IMR-90 (cell line): ENCODE measurements at regions not wholly inside any gene's neighbourhood (a gene's known extent, or its start where the extent isn't known, plus 50 kb on each side); places are given as distances from the start of the nearest gene placed in this dataset.
A peak's percentile ranks its signal among the peaks of the same experiment; 100 is the strongest.

ENCODE experiments used
- ATAC-seq: fragments of 200-7000 bp; cut with Tn5 transposase; 2 replicates; pipeline ENCODE4 v1.9.1; 2020; ENCODE audit warnings: low read depth, mild to moderate bottlenecking, moderate library complexity
- BruUV-seq: library from RNA; stranded (reverse); fragments of 400-500 nt; replicated peaks from 2 replicates; lab custom pipeline; 2021; lab: Mats Ljungman, UMichigan
- CTCF ChIA-PET: fragments of 300-600 bp; formaldehyde crosslinking; extraction: SDS; loops from one replicate; lab custom pipeline; 2021; ENCODE audit warnings: antibody characterized with exemption; lab: Yijun Ruan, JAX
- POLR2A ChIA-PET: fragments of 300-600 bp; sonication (Branson Sonifier 250); formaldehyde crosslinking; loops from one replicate; lab custom pipeline; 2022; ENCODE audit warnings: antibody characterized with exemption; ENCODE audit not compliant: unreplicated experiment; lab: Charles Lee
- DNase-seq: peaks from one replicate; pipeline ENCODE4 v3.0.0; 2013
- H2AFZ ChIP-seq: replicated peaks from 2 replicates; pipeline ENCODE3; 2013; ENCODE audit warnings: low read length, mild to moderate bottlenecking; ENCODE audit not compliant: poor library complexity
- H2AK5ac ChIP-seq: 2 replicates; pipeline ENCODE4 v1.6.1; 2013; ENCODE audit warnings: low read depth, low read length, inconsistent platforms
- H2AK9ac ChIP-seq: replicated peaks from 2 replicates; pipeline ENCODE3; 2013; ENCODE audit warnings: mild to moderate bottlenecking, low read depth, low read length, moderate library complexity; ENCODE audit not compliant: poor library complexity
- H2BK120ac ChIP-seq: 2 replicates; pipeline ENCODE4 v1.6.1; 2013; ENCODE audit warnings: low read depth, low read length, inconsistent platforms
- H2BK15ac ChIP-seq: 3 replicates; pipeline ENCODE4 v1.6.1; 2013; ENCODE audit warnings: low read depth, low read length, inconsistent platforms
- H2BK20ac ChIP-seq: 2 replicates; pipeline ENCODE4 v1.6.1; 2013; ENCODE audit warnings: low read depth, mild to moderate bottlenecking, inconsistent platforms, low read length, moderate library complexity
- H2BK5ac ChIP-seq: 2 replicates; pipeline ENCODE4 v1.6.1; 2013; ENCODE audit warnings: mild to moderate bottlenecking, low read depth, low read length, inconsistent platforms; ENCODE audit not compliant: poor library complexity, severe bottlenecking
- H3K14ac ChIP-seq: replicated peaks from 2 replicates; pipeline ENCODE4 v1.6.1; 2013; ENCODE audit warnings: low read depth, low read length, inconsistent platforms
- H3K18ac ChIP-seq: 2 replicates; pipeline ENCODE4 v1.6.1; 2013; ENCODE audit warnings: low read depth, low read length, control low read depth
- H3K23ac ChIP-seq: 2 replicates; pipeline ENCODE4 v1.6.1; 2013; ENCODE audit warnings: low read depth, low read length, inconsistent platforms
- H3K27ac ChIP-seq: 2 replicates; pipeline ENCODE4 v1.5.1; 2013; ENCODE audit warnings: mild to moderate bottlenecking, control low read depth, low read length; ENCODE audit not compliant: insufficient read depth
- H3K27me3 ChIP-seq: 2 replicates; pipeline ENCODE4 v1.6.1; 2013; ENCODE audit warnings: low read length; ENCODE audit not compliant: control insufficient read depth, insufficient read depth
- H3K36me3 ChIP-seq: 2 replicates; pipeline ENCODE4 v1.6.1; 2013; ENCODE audit warnings: low read length, mixed read lengths; ENCODE audit not compliant: control insufficient read depth, insufficient read depth
- H3K4ac ChIP-seq: 2 replicates; pipeline ENCODE4 v1.6.1; 2013; ENCODE audit warnings: low read depth, low read length, inconsistent platforms
- H3K4me1 ChIP-seq: 2 replicates; pipeline ENCODE4 v1.6.1; 2013; ENCODE audit warnings: low read length, mixed read lengths; ENCODE audit not compliant: control insufficient read depth, insufficient read depth
- H3K4me2 ChIP-seq: 2 replicates; pipeline ENCODE4 v1.6.1; 2013; ENCODE audit warnings: low read depth, mild to moderate bottlenecking, control low read depth, low read length, moderate library complexity
- H3K4me3 ChIP-seq: 2 replicates; pipeline ENCODE4 v1.5.1; 2013; ENCODE audit warnings: low read depth, mild to moderate bottlenecking, control low read depth, low read length, moderate library complexity; ENCODE audit not compliant: insufficient read depth
- H3K56ac ChIP-seq: 2 replicates; pipeline ENCODE4 v1.6.1; 2013; ENCODE audit warnings: low read length, inconsistent platforms; ENCODE audit not compliant: insufficient read depth; ENCODE audit errors: extremely low read depth
- H3K79me1 ChIP-seq, 2 experiments: 2 replicates each; pipeline ENCODE4 v1.6.1; 2013; ENCODE audit warnings: low read length in 2 of 2, inconsistent platforms in 1 of 2, low read depth in 1 of 2
- H3K9ac ChIP-seq: 2 replicates; pipeline ENCODE4 v1.6.1; 2013; ENCODE audit warnings: low read depth, low read length, control low read depth
- H3K9me1 ChIP-seq: 2 replicates; pipeline ENCODE4 v1.6.1; 2013; ENCODE audit warnings: low read length, inconsistent platforms; ENCODE audit not compliant: insufficient read depth
- H3K9me3 ChIP-seq: 2 replicates; pipeline ENCODE4 v1.6.1; 2013; ENCODE audit warnings: low read length; ENCODE audit not compliant: control insufficient read depth, insufficient read depth
- H4K20me1 ChIP-seq: 2 replicates; pipeline ENCODE4 v1.6.1; 2013; ENCODE audit warnings: low read length, inconsistent platforms; ENCODE audit not compliant: insufficient read depth
- H4K5ac ChIP-seq: 2 replicates; pipeline ENCODE4 v1.6.1; 2013; ENCODE audit warnings: mild to moderate bottlenecking, low read depth, low read length, control low read depth
- H4K8ac ChIP-seq, 2 experiments: 2 replicates each; pipeline ENCODE4 v1.6.1; 2013; ENCODE audit warnings: low read depth in 2 of 2, low read length in 2 of 2, control low read depth in 1 of 2, inconsistent platforms in 1 of 2
- H4K91ac ChIP-seq: 2 replicates; pipeline ENCODE4 v1.6.1; 2013; ENCODE audit warnings: low read depth, low read length, inconsistent platforms; ENCODE audit not compliant: insufficient read depth
- BHLHE40 ChIP-seq: fragments of 150-350 bp; IDR thresholded peaks from 2 replicates; pipeline ENCODE4 v1.6.1; 2016; ENCODE audit warnings: mild to moderate bottlenecking, low read depth, low read length
- CEBPB ChIP-seq: IDR thresholded peaks from 2 replicates; pipeline ENCODE4 v1.6.1; 2012; ENCODE audit warnings: low read depth, low read length, improper control_type of control experiment
- CHD1 ChIP-seq: IDR thresholded peaks from 2 replicates; pipeline ENCODE4 v1.6.1; 2012; ENCODE audit warnings: low read depth, low read length, improper control_type of control experiment
- CTCF ChIP-seq: conservative IDR thresholded peaks from 2 replicates; pipeline ENCODE4 v1.5.1; 2012; ENCODE audit warnings: mild to moderate bottlenecking, low read depth, low read length, improper control_type of control experiment
- ELK1 ChIP-seq: fragments of 150-350 bp; IDR thresholded peaks from 2 replicates; pipeline ENCODE4 v1.6.1; 2016; ENCODE audit warnings: low read depth, mild to moderate bottlenecking, low read length, moderate library complexity, borderline replicate concordance
- FOS ChIP-seq: fragments of 150-350 bp; IDR thresholded peaks from 2 replicates; pipeline ENCODE4 v1.6.1; 2016; ENCODE audit warnings: low read depth, low read length
- MAFK ChIP-seq: IDR thresholded peaks from 2 replicates; pipeline ENCODE4 v1.6.1; 2012; ENCODE audit warnings: low read depth, low read length, improper control_type of control experiment
- MAZ ChIP-seq: IDR thresholded peaks from 2 replicates; pipeline ENCODE4 v1.6.1; 2012; ENCODE audit warnings: low read depth, mild to moderate bottlenecking, low read length, improper control_type of control experiment, moderate library complexity, borderline replicate concordance
- MXI1 ChIP-seq: IDR thresholded peaks from 2 replicates; pipeline ENCODE4 v1.6.1; 2012; ENCODE audit warnings: low read depth, mild to moderate bottlenecking, low read length, moderate library complexity, borderline replicate concordance
- NFE2L2 ChIP-seq: fragments of 150-350 bp; IDR thresholded peaks from 2 replicates; pipeline ENCODE4 v1.6.1; 2016; ENCODE audit warnings: low read depth, mild to moderate bottlenecking, low read length
- POLR2A ChIP-seq: IDR thresholded peaks from 2 replicates; pipeline ENCODE4 v1.6.1; 2012; ENCODE audit warnings: mild to moderate bottlenecking, low read depth, low read length
- RAD21 ChIP-seq: IDR thresholded peaks from 2 replicates; pipeline ENCODE4 v1.6.1; 2012; ENCODE audit warnings: low read length, improper control_type of control experiment
- RCOR1 ChIP-seq: IDR thresholded peaks from 2 replicates; pipeline ENCODE4 v1.6.1; 2012; ENCODE audit warnings: mild to moderate bottlenecking, low read length, improper control_type of control experiment; ENCODE audit not compliant: insufficient replicate concordance
- RFX5 ChIP-seq: IDR thresholded peaks from 2 replicates; pipeline ENCODE4 v1.8.0; 2012; ENCODE audit warnings: low read depth, mild to moderate bottlenecking, low read length, moderate library complexity
- SMC3 ChIP-seq: fragments of 150-350 bp; IDR thresholded peaks from 2 replicates; pipeline ENCODE4 v1.6.1; 2016; ENCODE audit warnings: low read depth, mild to moderate bottlenecking, antibody characterized with exemption, low read length, moderate library complexity
- USF2 ChIP-seq: fragments of 150-350 bp; IDR thresholded peaks from 2 replicates; pipeline ENCODE4 v1.6.1; 2017; ENCODE audit warnings: mild to moderate bottlenecking, antibody characterized with exemption, low read length, low read depth
- whole genome bisulfite sequencing, 2 experiments: methylation state at CpG; one replicate each; pipeline versions ENCODE4 v1.1.5 to v1.1.7; 2013; ENCODE audit warnings: missing lambda C conversion rate in 2 of 2; ENCODE audit not compliant: insufficient read length in 1 of 2; ENCODE audit errors: extremely low coverage in 2 of 2; 5-methylcytosine and 5-hydroxymethylcytosine counted together
- dilution Hi-C: fragments of 300-500 bp; cut with HindIII; formaldehyde crosslinking; loops from one replicate; pipeline ENCODE4 v1.14.3; 2018; ENCODE audit warnings: low sequenced_read_pairs; ENCODE audit not compliant: unreplicated experiment
- in situ Hi-C: fragments of 300-500 bp; cut with MboI; formaldehyde crosslinking; loops from 3 replicates; pipeline ENCODE4 v1.14.3; 2019; ENCODE audit warnings: low sequenced_read_pairs, inconsistent platforms, mixed read lengths
- intact Hi-C: fragments of 100-400 bp; cut with micrococcal nuclease; formaldehyde crosslinking; loops from 2 replicates; pipeline ENCODE4 v1.10.0; 2022

- Histone ChIP-seq H3K4me2 (no peak overlapping the region), H3K79me1 (no peaks in the 10 kb centered on the region), H4K8ac (no peak overlapping the region), H4K20me1 (no peaks in the 10 kb centered on the region), H4K5ac (0 out of 2 replicates have a peak overlapping the region, but pooled peaks have one; percentile 12), H4K91ac (no peak overlapping the region; the same call in 1 of the 2 replicates), H3K9me1 (0 out of 2 replicates have a peak, but pooled peaks cover 4% of the 10 kb centered on the region), H3K27me3 (no peaks in the 10 kb centered on the region), H3K23ac (no peak overlapping the region), H2BK120ac (peak overlapping the region; percentile 32), H2AK5ac (no peak overlapping the region; the same call in 1 of the 2 replicates), H3K9me3 (no peaks in the 10 kb centered on the region), H3K27ac (no peak overlapping the region), H2BK5ac (no peak overlapping the region), H2AFZ (no peak overlapping the region), H3K9ac (no peak overlapping the region), H2AK9ac (no peak overlapping the region), H3K56ac (no peak overlapping the region), H3K4me1 (peaks cover 22% of the 10 kb centered on the region), H2BK15ac (peak overlapping the region; percentile 30; the same call in 1 of the 3 replicates), H3K36me3 (no peaks in the 10 kb centered on the region), H3K14ac (peak overlapping the region; percentile 13; the same call in 1 of the 2 replicates), H2BK20ac (peak overlapping the region; percentile 10; the same call in 1 of the 2 replicates), H3K18ac (peak overlapping the region; percentile 16; the same call in 1 of the 2 replicates), H3K4me3 (no peak overlapping the region), H3K4ac (peak overlapping the region; percentile 22)
- intact Hi-C loops (no loop called here), dilution Hi-C loops (no loop called here), in situ Hi-C loops (no loop called here)
- no CpG with 5 or more reads among the region's 3 CpGs for WGBS, 2 experiments
- TF ChIP-seq NFE2L2: no peak
- TF ChIP-seq ELK1: no peak
- TF ChIP-seq RAD21: no peak
- TF ChIP-seq RFX5: no peak
- no peak for TF ChIP-seq MAZ
- TF ChIP-seq MAFK: no peak
- no peak for TF ChIP-seq USF2
- no peak for TF ChIP-seq SMC3
- no peak for TF ChIP-seq RCOR1
- no peak for TF ChIP-seq CHD1
- TF ChIP-seq CTCF: no peak
- TF ChIP-seq POLR2A: no peak
- TF ChIP-seq MXI1: no peak
- TF ChIP-seq FOS: no peak
- no peak for TF ChIP-seq BHLHE40
- no peak for TF ChIP-seq CEBPB
- no peak for DNase-seq
- ATAC-seq: no peak
- POLR2A ChIA-PET: no interaction called here
- CTCF ChIA-PET: interaction anchor here (1.0 kb wide), 2 partner anchors 9 to 38 kb away, joined by 3 to 4 read pairs; no protein-coding TSS in a partner anchor
- no TSS peak for BruUV-seq
These were observed 91.7 kb upstream of the LCLAT1 start for GRCh38 chr2:30355306-30355705.
